Breast epithelium (tissue), 3 donors: ENCODE measurements at regions not wholly inside any gene's neighbourhood (a gene's known extent, or its start where the extent isn't known, plus 50 kb on each side); places are given as distances from the start of the nearest gene placed in this dataset.

Experiments used
- CTCF ChIP-seq, 3 donors: fragments of 450-650 bp; IDR thresholded peaks; one replicate each; pipeline ENCODE4 v1.5.1; 2016 to 2017; ENCODE audit warnings: antibody characterized with exemption in 3 of 3, mild to moderate bottlenecking in 3 of 3, moderate library complexity in 3 of 3
- POLR2A ChIP-seq: fragments of 450-650 bp; IDR thresholded peaks from one replicate; pipeline ENCODE4 v1.6.1; 2016; ENCODE audit warnings: antibody characterized with exemption, mild to moderate bottlenecking, moderate library complexity

GRCh38 chr2:16473575-16473974, 192.1 kb downstream of the CYRIA start:
- TF ChIP-seq POLR2A (no peak), CTCF (IDR thresholded peaks at IDR 0.05) (no peak)
